ENCODE measurements at regions not wholly inside any gene's neighbourhood (a gene's known extent, or its start where the extent isn't known, plus 50 kb on each side); places are given as distances from the start of the nearest gene placed in this dataset.

GRCh38 chr13:85099245-85099644, 700.0 kb downstream of the SLITRK6 start:
- H3K9me3 ChIP-seq (ENCODE audit: low read depth, low read length) = peaks cover 3% of the 10 kb centered on the region; the same call in 1 of the 2 replicates
- H3K27ac ChIP-seq = no peak overlapping the region
- no peak for DNase-seq (ENCODE audit: low read depth, low spot score)
- no peak overlapping the region for H3K4me3 ChIP-seq
- H3K9ac ChIP-seq (ENCODE audit: insufficient read length) = no peak overlapping the region
- TF ChIP-seq FOXP2 (optimal IDR thresholded peaks at IDR 0.05; ENCODE audit: control extremely low read depth, extremely low read length, insufficient read depth) (no peak), POLR2AphosphoS5 (IDR thresholded peaks at IDR 0.05; ENCODE audit: borderline replicate concordance, low read depth, low read length) (no peak)
- H3K36me3 ChIP-seq (ENCODE audit: insufficient read depth, low read length) = no peaks in the 10 kb centered on the region

- Histone ChIP-seq H3K36me3 (ENCODE audit: insufficient read depth, low read length) (no peaks in the 10 kb centered on the region), H3K9me3 (ENCODE audit: low read depth, low read length) (no peaks in the 10 kb centered on the region), H3K4me3 (no peak overlapping the region), H3K9ac (ENCODE audit: insufficient read length) (no peak overlapping the region), H3K27ac (no peak overlapping the region)
- TF ChIP-seq FOXP2 (optimal IDR thresholded peaks at IDR 0.05; ENCODE audit: control extremely low read depth, extremely low read length, insufficient read depth) (no peak), EZH2 (IDR thresholded peaks at IDR 0.05) (no peak), POLR2AphosphoS5 (IDR thresholded peaks at IDR 0.05; ENCODE audit: borderline replicate concordance, low read depth, low read length) (no peak)
- no peak for DNase-seq (ENCODE audit: low read depth, low spot score)
Measured at GRCh38 chr13:85095418-85096272, 703.6 kb downstream of the SLITRK6 start.

GRCh38 chr13:85093808-85094207, 705.4 kb downstream of the SLITRK6 start:
- TF ChIP-seq POLR2AphosphoS5 (IDR thresholded peaks at IDR 0.05; ENCODE audit: borderline replicate concordance, low read depth, low read length) (no peak), FOXP2 (optimal IDR thresholded peaks at IDR 0.05; ENCODE audit: control extremely low read depth, extremely low read length, insufficient read depth) (no peak), EZH2 (IDR thresholded peaks at IDR 0.05) (no peak)
- H3K36me3 ChIP-seq (ENCODE audit: insufficient read depth, low read length) = no peaks in the 10 kb centered on the region
- no peak overlapping the region for H3K9ac ChIP-seq (ENCODE audit: insufficient read length)
- no peak overlapping the region for H3K4me3 ChIP-seq
- no peak for DNase-seq (ENCODE audit: low read depth, low spot score)
- H3K27ac ChIP-seq = no peak overlapping the region
- no peaks in the 10 kb centered on the region for H3K9me3 ChIP-seq (ENCODE audit: low read depth, low read length)

GRCh38 chr13:85091631-85092234, 707.5 kb downstream of the SLITRK6 start:
- DNase-seq (ENCODE audit: low read depth, low spot score) = no peak

GRCh38 chr13:85089186-85089585, 710.0 kb downstream of the SLITRK6 start:
- no peaks in the 10 kb centered on the region for H3K36me3 ChIP-seq (ENCODE audit: insufficient read depth, low read length)
- no peak overlapping the region for H3K9ac ChIP-seq (ENCODE audit: insufficient read length)
- no peaks in the 10 kb centered on the region for H3K9me3 ChIP-seq (ENCODE audit: low read depth, low read length)
- H3K4me3 ChIP-seq = no peak overlapping the region
- H3K27ac ChIP-seq = no peak overlapping the region
- no peak for DNase-seq (ENCODE audit: low read depth, low spot score)
- TF ChIP-seq FOXP2 (optimal IDR thresholded peaks at IDR 0.05; ENCODE audit: control extremely low read depth, extremely low read length, insufficient read depth) = no peak
- TF ChIP-seq EZH2 (IDR thresholded peaks at IDR 0.05) = no peak
- TF ChIP-seq POLR2AphosphoS5 (IDR thresholded peaks at IDR 0.05; ENCODE audit: borderline replicate concordance, low read depth, low read length) = no peak

More at GRCh38 chr13:85091631-85092234, 707.5 kb downstream of the SLITRK6 start:
- TF ChIP-seq FOXP2 (optimal IDR thresholded peaks at IDR 0.05; ENCODE audit: control extremely low read depth, extremely low read length, insufficient read depth) (no peak), EZH2 (IDR thresholded peaks at IDR 0.05) (no peak), POLR2AphosphoS5 (IDR thresholded peaks at IDR 0.05; ENCODE audit: borderline replicate concordance, low read depth, low read length) (no peak)
- Histone ChIP-seq H3K36me3 (ENCODE audit: insufficient read depth, low read length) (no peaks in the 10 kb centered on the region), H3K9ac (ENCODE audit: insufficient read length) (no peak overlapping the region), H3K27ac (no peak overlapping the region; the same call in 1 of the 2 replicates), H3K4me3 (no peak overlapping the region), H3K9me3 (ENCODE audit: low read depth, low read length) (no peaks in the 10 kb centered on the region)

- TF ChIP-seq POLR2AphosphoS5 (IDR thresholded peaks at IDR 0.05; ENCODE audit: borderline replicate concordance, low read depth, low read length) (no peak), EZH2 (IDR thresholded peaks at IDR 0.05) (no peak), FOXP2 (optimal IDR thresholded peaks at IDR 0.05; ENCODE audit: control extremely low read depth, extremely low read length, insufficient read depth) (no peak)
- no peak for DNase-seq (ENCODE audit: low read depth, low spot score)
- H3K9me3 ChIP-seq (ENCODE audit: low read depth, low read length) = no peaks in the 10 kb centered on the region
- H3K4me3 ChIP-seq = no peak overlapping the region
- no peaks in the 10 kb centered on the region for H3K36me3 ChIP-seq (ENCODE audit: insufficient read depth, low read length)
- H3K9ac ChIP-seq (ENCODE audit: insufficient read length) = no peak overlapping the region
- no peak overlapping the region for H3K27ac ChIP-seq
Measured at GRCh38 chr13:85080691-85081090, 718.5 kb downstream of the SLITRK6 start.

GRCh38 chr13:85076343-85076742, 722.9 kb downstream of the SLITRK6 start:
- no peak for DNase-seq (ENCODE audit: low read depth, low spot score)
- no peak overlapping the region for H3K27ac ChIP-seq
- no peak overlapping the region for H3K9ac ChIP-seq (ENCODE audit: insufficient read length)
- TF ChIP-seq FOXP2 (optimal IDR thresholded peaks at IDR 0.05; ENCODE audit: control extremely low read depth, extremely low read length, insufficient read depth) (no peak), POLR2AphosphoS5 (IDR thresholded peaks at IDR 0.05; ENCODE audit: borderline replicate concordance, low read depth, low read length) (no peak)
- no peaks in the 10 kb centered on the region for H3K36me3 ChIP-seq (ENCODE audit: insufficient read depth, low read length)
- H3K4me3 ChIP-seq = 0 out of 2 replicates have a peak overlapping the region, but pooled peaks have one; percentile 2
- no peaks in the 10 kb centered on the region for H3K9me3 ChIP-seq (ENCODE audit: low read depth, low read length)

- TF ChIP-seq EZH2 (IDR thresholded peaks at IDR 0.05) = no peak
- no peak for TF ChIP-seq POLR2AphosphoS5 (IDR thresholded peaks at IDR 0.05; ENCODE audit: borderline replicate concordance, low read depth, low read length)
- TF ChIP-seq FOXP2 (optimal IDR thresholded peaks at IDR 0.05; ENCODE audit: control extremely low read depth, extremely low read length, insufficient read depth) = no peak
- H3K9ac ChIP-seq (ENCODE audit: insufficient read length) = no peak overlapping the region
Measured at GRCh38 chr13:85074543-85075313, 724.5 kb downstream of the SLITRK6 start.

More at GRCh38 chr13:85074543-85075313, 724.5 kb downstream of the SLITRK6 start:
- H3K4me3 ChIP-seq = no peak overlapping the region
- H3K36me3 ChIP-seq (ENCODE audit: insufficient read depth, low read length) = no peaks in the 10 kb centered on the region
- H3K27ac ChIP-seq = no peak overlapping the region
- H3K9me3 ChIP-seq (ENCODE audit: low read depth, low read length) = no peaks in the 10 kb centered on the region
- no peak for DNase-seq (ENCODE audit: low read depth, low spot score)
